PFSK-1 (cell line): ENCODE measurements at regions not wholly inside any gene's neighbourhood (a gene's known extent, or its start where the extent isn't known, plus 50 kb on each side); places are given as distances from the start of the nearest gene placed in this dataset.

Experiments used
- FOXP2 ChIP-seq: optimal IDR thresholded peaks from 2 replicates; pipeline ENCODE3; 2011; ENCODE audit warnings: borderline replicate concordance, control low read depth, inconsistent platforms; ENCODE audit not compliant: insufficient read depth; ENCODE audit errors: extremely low read length, extremely low read depth
- POLR2AphosphoS5 ChIP-seq: IDR thresholded peaks from 2 replicates; pipeline ENCODE4 v1.6.1; 2012; ENCODE audit warnings: low read depth, mild to moderate bottlenecking, control low read depth, low read length, moderate library complexity
- SIN3A ChIP-seq: IDR thresholded peaks from 2 replicates; pipeline ENCODE4 v1.6.1; 2012; ENCODE audit warnings: mild to moderate bottlenecking, low read length, moderate library complexity, borderline replicate concordance; ENCODE audit not compliant: insufficient read depth
- TAF1 ChIP-seq: IDR thresholded peaks from 2 replicates; pipeline ENCODE4 v1.6.1; 2012; ENCODE audit warnings: low read length, control low read depth, borderline replicate concordance; ENCODE audit not compliant: insufficient read depth
- TF ChIP-seq, protein P1 (sequence below), 2 experiments: IDR thresholded peaks; 2 replicates each; pipeline versions ENCODE4 v1.6.1 to v1.8.0; 2011 to 2012; ENCODE audit warnings: low read depth in 2 of 2, low read length in 2 of 2, control low read depth in 1 of 2, inconsistent platforms in 1 of 2, mild to moderate bottlenecking in 1 of 2, moderate library complexity in 1 of 2; ENCODE audit not compliant: insufficient read depth in 1 of 2

DNA sequence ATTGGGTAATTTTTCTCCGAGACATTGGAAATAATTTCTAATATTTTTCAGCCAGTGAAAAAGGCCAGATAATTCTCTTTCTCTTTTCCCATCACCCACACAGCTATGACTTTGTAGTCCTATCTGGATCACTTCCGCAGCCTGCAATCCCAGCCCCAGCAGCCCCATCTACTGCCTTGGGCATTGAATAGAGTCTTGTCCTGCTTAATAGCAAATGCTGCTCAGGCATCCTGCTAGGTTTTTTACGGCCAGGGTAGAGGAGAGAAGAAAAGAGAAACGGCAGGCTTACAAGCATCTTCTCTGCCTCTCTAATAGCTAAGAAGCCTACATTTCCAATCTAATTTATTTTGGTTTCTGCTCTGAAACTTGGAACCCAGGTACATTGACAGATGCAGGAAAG lies 154.3 kb upstream of the B3GAT1 start:
- TF ChIP-seq SIN3A, result no peak
- TF ChIP-seq FOXP2, result no peak

DNA sequence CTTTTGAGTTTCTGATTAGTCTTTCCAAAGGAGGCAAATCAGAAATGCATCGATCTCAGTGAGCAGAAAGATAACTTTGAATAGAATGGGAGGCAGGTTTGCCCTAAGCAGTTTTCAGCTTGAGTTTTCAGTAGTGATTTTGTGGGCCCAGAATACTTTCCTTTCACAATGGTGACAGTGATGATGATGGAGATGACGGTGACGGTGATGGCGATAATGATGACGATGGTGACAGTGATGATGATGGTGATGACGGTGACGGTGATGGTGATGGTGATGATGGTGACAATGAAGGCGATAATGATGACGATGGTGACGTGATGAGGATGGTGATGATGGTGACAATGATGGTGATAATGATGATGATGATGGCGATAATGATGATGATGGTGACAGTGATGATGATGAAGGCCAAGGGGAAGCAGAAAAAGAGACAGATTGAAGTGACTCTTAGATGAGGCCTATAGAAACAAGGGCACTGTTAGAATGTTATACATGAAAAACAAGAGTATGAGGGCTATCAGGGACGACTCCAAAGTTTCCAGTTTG lies 153.4 kb upstream of the B3GAT1 start:
- TF ChIP-seq POLR2AphosphoS5 (no peak), SIN3A (no peak), FOXP2 (no peak), TAF1 (no peak)
- TF ChIP-seq, protein P1, sequence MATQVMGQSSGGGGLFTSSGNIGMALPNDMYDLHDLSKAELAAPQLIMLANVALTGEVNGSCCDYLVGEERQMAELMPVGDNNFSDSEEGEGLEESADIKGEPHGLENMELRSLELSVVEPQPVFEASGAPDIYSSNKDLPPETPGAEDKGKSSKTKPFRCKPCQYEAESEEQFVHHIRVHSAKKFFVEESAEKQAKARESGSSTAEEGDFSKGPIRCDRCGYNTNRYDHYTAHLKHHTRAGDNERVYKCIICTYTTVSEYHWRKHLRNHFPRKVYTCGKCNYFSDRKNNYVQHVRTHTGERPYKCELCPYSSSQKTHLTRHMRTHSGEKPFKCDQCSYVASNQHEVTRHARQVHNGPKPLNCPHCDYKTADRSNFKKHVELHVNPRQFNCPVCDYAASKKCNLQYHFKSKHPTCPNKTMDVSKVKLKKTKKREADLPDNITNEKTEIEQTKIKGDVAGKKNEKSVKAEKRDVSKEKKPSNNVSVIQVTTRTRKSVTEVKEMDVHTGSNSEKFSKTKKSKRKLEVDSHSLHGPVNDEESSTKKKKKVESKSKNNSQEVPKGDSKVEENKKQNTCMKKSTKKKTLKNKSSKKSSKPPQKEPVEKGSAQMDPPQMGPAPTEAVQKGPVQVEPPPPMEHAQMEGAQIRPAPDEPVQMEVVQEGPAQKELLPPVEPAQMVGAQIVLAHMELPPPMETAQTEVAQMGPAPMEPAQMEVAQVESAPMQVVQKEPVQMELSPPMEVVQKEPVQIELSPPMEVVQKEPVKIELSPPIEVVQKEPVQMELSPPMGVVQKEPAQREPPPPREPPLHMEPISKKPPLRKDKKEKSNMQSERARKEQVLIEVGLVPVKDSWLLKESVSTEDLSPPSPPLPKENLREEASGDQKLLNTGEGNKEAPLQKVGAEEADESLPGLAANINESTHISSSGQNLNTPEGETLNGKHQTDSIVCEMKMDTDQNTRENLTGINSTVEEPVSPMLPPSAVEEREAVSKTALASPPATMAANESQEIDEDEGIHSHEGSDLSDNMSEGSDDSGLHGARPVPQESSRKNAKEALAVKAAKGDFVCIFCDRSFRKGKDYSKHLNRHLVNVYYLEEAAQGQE (IDR thresholded peaks at IDR 0.05; ENCODE audit: insufficient read depth in 1 of 2, low read depth in 2 of 2, low read length in 2 of 2), result no peak

- TF ChIP-seq SIN3A, result no peak
- TF ChIP-seq TAF1, result no peak
- TF ChIP-seq, protein P1 (IDR thresholded peaks at IDR 0.05; ENCODE audit: insufficient read depth in 1 of 2, low read depth in 2 of 2, low read length in 2 of 2), result no peak
- TF ChIP-seq FOXP2, result no peak
- TF ChIP-seq POLR2AphosphoS5, result no peak
These were observed 152.6 kb upstream of the B3GAT1 start for GRCh38 chr11:134564472-134565200.

GRCh38 chr11:134562941-134563471 lies 151.0 kb upstream of the B3GAT1 start:
- TF ChIP-seq, protein P1 (IDR thresholded peaks at IDR 0.05; ENCODE audit: insufficient read depth in 1 of 2, low read depth in 2 of 2, low read length in 2 of 2), result no peak
- TF ChIP-seq SIN3A (no peak), POLR2AphosphoS5 (no peak), FOXP2 (no peak), TAF1 (no peak)

DNA sequence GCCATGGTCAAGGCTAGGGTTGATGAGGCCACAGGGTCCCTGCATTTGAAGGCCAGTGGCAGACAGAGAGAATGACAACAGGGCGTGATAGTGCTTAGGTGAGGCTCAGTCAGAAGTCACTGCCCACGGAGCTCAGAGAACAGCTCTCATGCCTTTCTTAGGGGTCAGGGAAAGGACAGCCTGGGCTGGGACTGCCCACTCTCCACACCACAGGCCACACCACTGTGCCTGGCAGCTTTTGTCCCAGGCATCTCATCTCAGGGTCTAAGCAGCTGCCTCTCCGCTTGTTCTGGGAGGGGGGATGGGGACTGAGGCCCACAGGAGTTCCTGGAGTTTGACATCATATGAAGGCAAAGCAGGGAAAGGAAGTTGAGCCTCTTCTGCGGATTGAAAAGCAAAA lies 150.2 kb upstream of the B3GAT1 start:
- TF ChIP-seq FOXP2 (no peak), SIN3A (no peak)

- TF ChIP-seq FOXP2 (no peak), TAF1 (no peak)
These were observed 149.3 kb upstream of the B3GAT1 start for GRCh38 chr11:134561331-134561720.
